ENCODE measurements at regions not wholly inside any gene's neighbourhood (a gene's known extent, or its start where the extent isn't known, plus 50 kb on each side); places are given as distances from the start of the nearest gene placed in this dataset.

DNA sequence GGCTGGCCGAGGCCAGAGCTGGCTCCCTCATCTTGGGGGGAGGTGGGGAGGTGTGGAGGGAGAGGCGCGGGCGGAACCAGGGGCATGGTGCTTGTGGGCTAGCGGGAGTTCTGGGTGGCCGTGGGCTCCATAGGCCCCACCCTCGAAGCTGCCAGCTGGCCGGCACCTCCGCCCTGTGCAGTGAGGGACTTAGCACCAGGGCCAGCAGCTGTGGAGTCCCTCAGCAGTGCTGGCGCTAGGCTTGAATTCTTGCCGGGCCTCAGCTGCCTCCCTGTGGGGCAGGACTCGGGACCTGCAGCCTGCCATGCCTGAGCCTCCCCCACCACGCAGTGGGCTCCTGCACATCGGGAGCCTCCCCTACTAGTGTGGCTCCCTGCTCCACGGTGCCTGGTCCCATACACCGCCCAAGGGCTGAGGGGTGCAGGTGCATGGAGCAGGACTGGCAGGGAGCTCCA lies 603.3 kb downstream of the PCDH18 start:
- no peak overlapping the region for H3K27ac ChIP-seq (replicated peaks)
- no peaks in the 10 kb centered on the region for H3K27me3 ChIP-seq (ENCODE audit: insufficient read depth, poor library complexity, severe bottlenecking)
- TF ChIP-seq SPI1 (IDR thresholded peaks at IDR 0.05; ENCODE audit: borderline replicate concordance, low read depth) (no peak), REST (IDR thresholded peaks at IDR 0.05; ENCODE audit: insufficient replicate concordance, low read depth) (no peak), POLR2AphosphoS5 (IDR thresholded peaks at IDR 0.05; ENCODE audit: low read depth) (no peak), GABPA (IDR thresholded peaks at IDR 0.05; ENCODE audit: low read depth) (no peak)
- TF ChIP-seq, protein P1, sequence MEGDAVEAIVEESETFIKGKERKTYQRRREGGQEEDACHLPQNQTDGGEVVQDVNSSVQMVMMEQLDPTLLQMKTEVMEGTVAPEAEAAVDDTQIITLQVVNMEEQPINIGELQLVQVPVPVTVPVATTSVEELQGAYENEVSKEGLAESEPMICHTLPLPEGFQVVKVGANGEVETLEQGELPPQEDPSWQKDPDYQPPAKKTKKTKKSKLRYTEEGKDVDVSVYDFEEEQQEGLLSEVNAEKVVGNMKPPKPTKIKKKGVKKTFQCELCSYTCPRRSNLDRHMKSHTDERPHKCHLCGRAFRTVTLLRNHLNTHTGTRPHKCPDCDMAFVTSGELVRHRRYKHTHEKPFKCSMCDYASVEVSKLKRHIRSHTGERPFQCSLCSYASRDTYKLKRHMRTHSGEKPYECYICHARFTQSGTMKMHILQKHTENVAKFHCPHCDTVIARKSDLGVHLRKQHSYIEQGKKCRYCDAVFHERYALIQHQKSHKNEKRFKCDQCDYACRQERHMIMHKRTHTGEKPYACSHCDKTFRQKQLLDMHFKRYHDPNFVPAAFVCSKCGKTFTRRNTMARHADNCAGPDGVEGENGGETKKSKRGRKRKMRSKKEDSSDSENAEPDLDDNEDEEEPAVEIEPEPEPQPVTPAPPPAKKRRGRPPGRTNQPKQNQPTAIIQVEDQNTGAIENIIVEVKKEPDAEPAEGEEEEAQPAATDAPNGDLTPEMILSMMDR (IDR thresholded peaks at IDR 0.05; ENCODE audit: insufficient read depth, low read length): no peak
- no peak for DNase-seq (ENCODE audit: low read depth in 1 of 2, low spot score in 1 of 2)
- no peak overlapping the region for H3K4me3 ChIP-seq (replicated peaks; ENCODE audit: insufficient read depth, low read length)

GRCh38 chr4:136927172-136927571 lies 605.1 kb downstream of the PCDH18 start:
- Histone ChIP-seq H3K27ac (replicated peaks) (no peak overlapping the region), H3K4me3 (replicated peaks; ENCODE audit: insufficient read depth, low read length) (no peak overlapping the region), H3K27me3 (ENCODE audit: insufficient read depth, poor library complexity, severe bottlenecking) (no peaks in the 10 kb centered on the region)
- no peak for TF ChIP-seq SPI1 (IDR thresholded peaks at IDR 0.05; ENCODE audit: borderline replicate concordance, low read depth)
- no peak for DNase-seq (ENCODE audit: low read depth in 1 of 2, low spot score in 1 of 2)

GRCh38 chr4:136925203-136925602 lies 607.1 kb downstream of the PCDH18 start:
- no peaks in the 10 kb centered on the region for H3K27me3 ChIP-seq (ENCODE audit: insufficient read depth, poor library complexity, severe bottlenecking)
- no peak for TF ChIP-seq POLR2AphosphoS5 (IDR thresholded peaks at IDR 0.05; ENCODE audit: low read depth)
- TF ChIP-seq GABPA (IDR thresholded peaks at IDR 0.05; ENCODE audit: low read depth): no peak
- no peak for TF ChIP-seq SPI1 (IDR thresholded peaks at IDR 0.05; ENCODE audit: borderline replicate concordance, low read depth)
- TF ChIP-seq, protein P1 (IDR thresholded peaks at IDR 0.05; ENCODE audit: insufficient read depth, low read length): no peak
- TF ChIP-seq REST (IDR thresholded peaks at IDR 0.05; ENCODE audit: insufficient replicate concordance, low read depth): no peak
- no peak overlapping the region for H3K4me3 ChIP-seq (replicated peaks; ENCODE audit: insufficient read depth, low read length)
- H3K27ac ChIP-seq (replicated peaks): no peak overlapping the region
- DNase-seq (ENCODE audit: low read depth in 1 of 2, low spot score in 1 of 2): no peak

GRCh38 chr4:136922066-136922465 lies 610.2 kb downstream of the PCDH18 start:
- TF ChIP-seq GABPA (IDR thresholded peaks at IDR 0.05; ENCODE audit: low read depth): no peak
- TF ChIP-seq, protein P1 (IDR thresholded peaks at IDR 0.05; ENCODE audit: insufficient read depth, low read length): no peak
- H3K27ac ChIP-seq (replicated peaks): no peak overlapping the region
- H3K4me3 ChIP-seq (replicated peaks; ENCODE audit: insufficient read depth, low read length): no peak overlapping the region
- DNase-seq (ENCODE audit: low read depth in 1 of 2, low spot score in 1 of 2): no peak
- no peaks in the 10 kb centered on the region for H3K27me3 ChIP-seq (ENCODE audit: insufficient read depth, poor library complexity, severe bottlenecking)

All from HL-60 (cell line).